ENCODE measurements at regions not wholly inside any gene's neighbourhood (a gene's known extent, or its start where the extent isn't known, plus 50 kb on each side); places are given as distances from the start of the nearest gene placed in this dataset.

DNA sequence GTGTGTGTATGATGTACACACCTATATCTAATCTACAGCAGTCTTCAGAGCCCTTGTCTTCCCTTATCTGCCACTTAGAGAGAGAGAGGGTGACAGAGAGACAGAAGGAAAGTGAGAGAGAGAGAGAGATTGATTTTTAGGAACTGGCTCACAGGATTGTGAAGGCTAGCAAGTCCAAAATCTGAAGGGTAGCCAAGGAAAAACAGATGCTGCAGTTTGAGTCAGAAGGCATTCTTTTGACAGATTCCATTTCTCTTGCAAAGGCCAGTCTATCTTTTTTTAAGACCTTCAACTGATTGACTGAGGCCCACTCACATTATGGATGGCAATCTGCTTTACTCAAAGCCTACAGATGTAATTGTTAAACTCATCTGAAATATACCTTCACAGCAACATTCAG is 664.0 kb upstream of the IGFBP7 start (continued):
- TF ChIP-seq, protein P1, sequence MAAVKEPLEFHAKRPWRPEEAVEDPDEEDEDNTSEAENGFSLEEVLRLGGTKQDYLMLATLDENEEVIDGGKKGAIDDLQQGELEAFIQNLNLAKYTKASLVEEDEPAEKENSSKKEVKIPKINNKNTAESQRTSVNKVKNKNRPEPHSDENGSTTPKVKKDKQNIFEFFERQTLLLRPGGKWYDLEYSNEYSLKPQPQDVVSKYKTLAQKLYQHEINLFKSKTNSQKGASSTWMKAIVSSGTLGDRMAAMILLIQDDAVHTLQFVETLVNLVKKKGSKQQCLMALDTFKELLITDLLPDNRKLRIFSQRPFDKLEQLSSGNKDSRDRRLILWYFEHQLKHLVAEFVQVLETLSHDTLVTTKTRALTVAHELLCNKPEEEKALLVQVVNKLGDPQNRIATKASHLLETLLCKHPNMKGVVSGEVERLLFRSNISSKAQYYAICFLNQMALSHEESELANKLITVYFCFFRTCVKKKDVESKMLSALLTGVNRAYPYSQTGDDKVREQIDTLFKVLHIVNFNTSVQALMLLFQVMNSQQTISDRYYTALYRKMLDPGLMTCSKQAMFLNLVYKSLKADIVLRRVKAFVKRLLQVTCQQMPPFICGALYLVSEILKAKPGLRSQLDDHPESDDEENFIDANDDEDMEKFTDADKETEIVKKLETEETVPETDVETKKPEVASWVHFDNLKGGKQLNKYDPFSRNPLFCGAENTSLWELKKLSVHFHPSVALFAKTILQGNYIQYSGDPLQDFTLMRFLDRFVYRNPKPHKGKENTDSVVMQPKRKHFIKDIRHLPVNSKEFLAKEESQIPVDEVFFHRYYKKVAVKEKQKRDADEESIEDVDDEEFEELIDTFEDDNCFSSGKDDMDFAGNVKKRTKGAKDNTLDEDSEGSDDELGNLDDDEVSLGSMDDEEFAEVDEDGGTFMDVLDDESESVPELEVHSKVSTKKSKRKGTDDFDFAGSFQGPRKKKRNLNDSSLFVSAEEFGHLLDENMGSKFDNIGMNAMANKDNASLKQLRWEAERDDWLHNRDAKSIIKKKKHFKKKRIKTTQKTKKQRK (IDR thresholded peaks at IDR 0.05; ENCODE audit: low read depth, low read length) = no peak

DNA sequence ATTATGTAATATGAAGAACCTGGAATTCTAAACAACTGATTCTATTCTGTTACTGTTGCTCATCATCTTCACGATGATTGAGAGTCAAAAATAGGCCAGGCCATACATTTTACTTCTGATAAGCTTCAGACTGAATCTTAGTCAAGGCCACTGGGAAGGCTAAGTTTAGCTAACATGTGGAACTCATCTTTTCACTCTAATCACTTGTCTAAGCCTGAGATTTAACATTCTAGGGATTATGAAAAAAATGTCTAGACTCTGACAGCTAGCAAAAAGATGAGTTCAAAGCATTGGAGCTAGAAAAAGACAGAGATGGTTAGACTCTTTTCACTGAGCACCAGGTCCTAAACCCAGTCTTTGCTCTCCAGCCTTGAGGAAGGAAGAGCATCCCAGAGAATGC is 656.2 kb upstream of the IGFBP7 start:
- H3K9ac ChIP-seq (ENCODE audit: control insufficient read depth, insufficient read depth, low read length) = no peak overlapping the region
- ChIA-PET CTCF (no interaction called here), SMC1A (ENCODE audit: uncharacterized antibody, unreplicated experiment) (no interaction called here), POLR2A (no interaction called here), RAD21 (ENCODE audit: unreplicated experiment) (no interaction called here)
- BruUV-seq (replicated peaks) = no TSS peak
- ATAC-seq = no peak
- intact Hi-C loops (cut with micrococcal nuclease; ENCODE audit: unreplicated experiment) (no loop called here), in situ Hi-C loops (cut with MboI) (no loop called here)
- TF ChIP-seq, protein P2, sequence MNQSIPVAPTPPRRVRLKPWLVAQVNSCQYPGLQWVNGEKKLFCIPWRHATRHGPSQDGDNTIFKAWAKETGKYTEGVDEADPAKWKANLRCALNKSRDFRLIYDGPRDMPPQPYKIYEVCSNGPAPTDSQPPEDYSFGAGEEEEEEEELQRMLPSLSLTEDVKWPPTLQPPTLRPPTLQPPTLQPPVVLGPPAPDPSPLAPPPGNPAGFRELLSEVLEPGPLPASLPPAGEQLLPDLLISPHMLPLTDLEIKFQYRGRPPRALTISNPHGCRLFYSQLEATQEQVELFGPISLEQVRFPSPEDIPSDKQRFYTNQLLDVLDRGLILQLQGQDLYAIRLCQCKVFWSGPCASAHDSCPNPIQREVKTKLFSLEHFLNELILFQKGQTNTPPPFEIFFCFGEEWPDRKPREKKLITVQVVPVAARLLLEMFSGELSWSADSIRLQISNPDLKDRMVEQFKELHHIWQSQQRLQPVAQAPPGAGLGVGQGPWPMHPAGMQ (IDR thresholded peaks at IDR 0.05; ENCODE audit: borderline replicate concordance) = no peak
- TF ChIP-seq FOXK2 (IDR thresholded peaks at IDR 0.05) (no peak), ZNF207 (IDR thresholded peaks at IDR 0.05; ENCODE audit: borderline replicate concordance) (no peak), ATF7 (IDR thresholded peaks at IDR 0.05; ENCODE audit: low read depth) (no peak), TARDBP (IDR thresholded peaks at IDR 0.05; ENCODE audit: borderline replicate concordance) (no peak)
- H3K79me2 ChIP-seq (ENCODE audit: control insufficient read depth, insufficient read depth, low read length) = no peaks in the 10 kb centered on the region
- no peak overlapping the region for H3K4me3 ChIP-seq
- H4K20me1 ChIP-seq (ENCODE audit: control insufficient read depth, insufficient read depth) = no peaks in the 10 kb centered on the region
- H3K4me2 ChIP-seq (ENCODE audit: control insufficient read depth, insufficient read depth) = no peak overlapping the region
- no peaks in the 10 kb centered on the region; the same call in 2 of the 3 replicates for H3K9me3 ChIP-seq (replicated peaks; ENCODE audit: control insufficient read depth, insufficient read depth, low read length)
- no peak overlapping the region for H3K27ac ChIP-seq (ENCODE audit: control insufficient read depth, insufficient read depth)
- DNase-seq (ENCODE audit: low read depth, low spot score) = no peak
- H3K36me3 ChIP-seq (ENCODE audit: control insufficient read depth in 2 of 2, insufficient read depth in 2 of 2, low read length in 1 of 2) = no peaks in the 10 kb centered on the region
- H2AFZ ChIP-seq (ENCODE audit: control insufficient read depth, low read depth, low read length) = no peak overlapping the region
- FAIRE-seq = no peak
- no peaks in the 10 kb centered on the region for H3K4me1 ChIP-seq (ENCODE audit: control insufficient read depth, insufficient read depth, low read length)
- no peaks in the 10 kb centered on the region for H3K27me3 ChIP-seq (replicated peaks in 1 of 2; ENCODE audit: control insufficient read depth in 2 of 2, insufficient read depth in 2 of 2, low read length in 1 of 2)
- 7% methylated on average over 1 of the region's 1 CpG for WGBS (ENCODE audit: insufficient coverage, insufficient replicate concordance, low lambda C conversion rate, missing lambda C conversion rate)

Measured in GM12878 (cell line).